H1 (cell line): ENCODE measurements at regions not wholly inside any gene's neighbourhood (a gene's known extent, or its start where the extent isn't known, plus 50 kb on each side); places are given as distances from the start of the nearest gene placed in this dataset.

Source experiments
- CTCF ChIA-PET: fragments of 300-600 bp; sonication (Branson Sonifier 250); formaldehyde crosslinking; loops from one replicate; lab custom pipeline; 2021; ENCODE audit not compliant: partially characterized antibody; lab: Charles Lee
- POLR2A ChIA-PET: fragments of 300-600 bp; sonication (Branson Sonifier 250); formaldehyde crosslinking; loops from one replicate; lab custom pipeline; 2021; ENCODE audit warnings: inconsistent platforms; ENCODE audit not compliant: partially characterized antibody; lab: Charles Lee
- DNase-seq, 2 experiments: peaks; one replicate each; pipeline versions ENCODE4 v3.0.0 to v3.0.0-alpha.2; 2010 to 2022; ENCODE audit warnings: low spot score in 2 of 2, low read depth in 1 of 2, mixed read lengths in 1 of 2
- FAIRE-seq: peaks from 2 replicates; lab custom pipeline; 2011; peaks lifted over from hg19 to GRCh38; lab: Jason Lieb, UNC
- H2AFZ ChIP-seq: 2 replicates; pipeline ENCODE4 v1.8.1; 2012; ENCODE audit warnings: low read length, inconsistent platforms
- H2AK5ac ChIP-seq: 2 replicates; pipeline ENCODE4 v1.6.1; 2013; ENCODE audit warnings: low read depth, low read length
- H2BK120ac ChIP-seq: replicated peaks from 2 replicates; pipeline ENCODE3; 2013; ENCODE audit warnings: low read depth, low read length, inconsistent platforms
- H2BK12ac ChIP-seq: 2 replicates; pipeline ENCODE4 v1.6.1; 2013; ENCODE audit warnings: low read depth, low read length
- H2BK15ac ChIP-seq: 2 replicates; pipeline ENCODE4 v1.6.1; 2013; ENCODE audit warnings: low read length
- H2BK20ac ChIP-seq: 2 replicates; pipeline ENCODE4 v1.6.1; 2013; ENCODE audit warnings: low read length
- H2BK5ac ChIP-seq: 2 replicates; pipeline ENCODE4 v1.6.1; 2013; ENCODE audit warnings: low read depth, low read length
- H3K14ac ChIP-seq: 2 replicates; pipeline ENCODE4 v1.6.1; 2013; ENCODE audit warnings: inconsistent platforms; ENCODE audit not compliant: insufficient read length
- H3K18ac ChIP-seq: 2 replicates; pipeline ENCODE4 v1.6.1; 2013; ENCODE audit warnings: low read length; ENCODE audit errors: extremely low read depth
- H3K23ac ChIP-seq: 2 replicates; pipeline ENCODE4 v1.6.1; 2013; ENCODE audit warnings: inconsistent platforms; ENCODE audit not compliant: insufficient read length
- H3K23me2 ChIP-seq: 2 replicates; pipeline ENCODE4 v1.6.1; 2013; ENCODE audit warnings: low read depth, low read length
- H3K27ac ChIP-seq: 2 replicates; pipeline ENCODE4 v1.6.1; 2011; ENCODE audit warnings: low read depth, low read length, inconsistent platforms
- H3K27me3 ChIP-seq, 4 experiments: replicated peaks in 1 of 4; 1 replicate in 1 of 4; 2 replicates in 3 of 4; pipeline versions ENCODE4 v1.6.1 to v1.8.1; 2011 to 2013; ENCODE audit warnings: low read length in 3 of 4, mild to moderate bottlenecking in 3 of 4, inconsistent platforms in 2 of 4, mixed read lengths in 2 of 4, moderate library complexity in 1 of 4; ENCODE audit not compliant: control insufficient read depth in 3 of 4, insufficient read depth in 3 of 4; ENCODE audit errors: extremely low read depth in 1 of 4
- H3K36me3 ChIP-seq, 4 experiments: 2 replicates each; pipeline versions ENCODE4 v1.6.1 to v1.8.1; 2011 to 2013; ENCODE audit warnings: mild to moderate bottlenecking in 4 of 4, low read length in 3 of 4, moderate library complexity in 2 of 4, control low read depth in 1 of 4, inconsistent platforms in 1 of 4; ENCODE audit not compliant: insufficient read depth in 4 of 4, control insufficient read depth in 2 of 4
- H3K4ac ChIP-seq: replicated peaks from 2 replicates; pipeline ENCODE3; 2013; ENCODE audit warnings: low read length, low read depth, mixed read lengths, inconsistent platforms; ENCODE audit not compliant: insufficient read length
- H3K4me1 ChIP-seq, 4 experiments: replicated peaks in 1 of 4; 1 replicate in 1 of 4; 2 replicates in 3 of 4; pipeline versions ENCODE4 v1.6.1 to v1.8.1; 2011 to 2013; ENCODE audit warnings: low read length in 3 of 4, inconsistent platforms in 2 of 4, mixed read lengths in 1 of 4; ENCODE audit not compliant: insufficient read depth in 4 of 4, control insufficient read depth in 3 of 4
- H3K4me2 ChIP-seq, 2 experiments: 2 replicates each; pipeline versions ENCODE4 v1.6.1 to v1.8.1; 2011 to 2013; ENCODE audit warnings: low read depth in 2 of 2, low read length in 2 of 2, control low read depth in 1 of 2, inconsistent platforms in 1 of 2, mild to moderate bottlenecking in 1 of 2; ENCODE audit not compliant: insufficient read depth in 1 of 2
- H3K4me3 ChIP-seq, 4 experiments: fragments of 200-600, 300-600 bp in 1 of 4; sonication (generic), shearing (Covaris generic), sonication (Bioruptor Twin) in 1 of 4; 2 replicates each; pipeline versions ENCODE4 v1.5.1 to v1.8.1; 2011 to 2016; ENCODE audit warnings: low read length in 4 of 4, low read depth in 3 of 4, control low read depth in 2 of 4, inconsistent platforms in 2 of 4, mild to moderate bottlenecking in 2 of 4, mixed read lengths in 1 of 4, moderate library complexity in 1 of 4; ENCODE audit not compliant: insufficient read depth in 2 of 4; ENCODE audit errors: extremely low read depth in 1 of 4
- H3K56ac ChIP-seq: replicated peaks from 2 replicates; pipeline ENCODE3; 2013; ENCODE audit warnings: low read depth, mild to moderate bottlenecking, mixed read lengths, low read length, inconsistent platforms; ENCODE audit not compliant: insufficient read length
- H3K79me1 ChIP-seq: 2 replicates; pipeline ENCODE4 v1.6.1; 2013; ENCODE audit warnings: low read depth, low read length, control low read depth
- H3K79me2 ChIP-seq, 2 experiments: 2 replicates each; pipeline versions ENCODE4 v1.6.1 to v1.8.1; 2012 to 2013; ENCODE audit warnings: low read length in 2 of 2, mild to moderate bottlenecking in 2 of 2, inconsistent platforms in 1 of 2; ENCODE audit not compliant: insufficient read depth in 2 of 2, control insufficient read depth in 1 of 2
- H3K9ac ChIP-seq, 4 experiments: replicated peaks in 1 of 4; 1 replicate in 1 of 4; 2 replicates in 3 of 4; pipeline versions ENCODE4 v1.6.1 to v1.8.1; 2011 to 2013; ENCODE audit warnings: low read depth in 3 of 4, low read length in 3 of 4, control low read depth in 2 of 4, mild to moderate bottlenecking in 2 of 4, moderate library complexity in 2 of 4, inconsistent platforms in 1 of 4; ENCODE audit errors: extremely low read depth in 1 of 4
- H3K9me3 ChIP-seq, 2 experiments: 2 replicates each; pipeline versions ENCODE4 v1.6.1 to v1.8.1; 2012 to 2013; ENCODE audit warnings: mild to moderate bottlenecking in 2 of 2, moderate library complexity in 2 of 2, control low read depth in 1 of 2, inconsistent platforms in 1 of 2, low read depth in 1 of 2, low read length in 1 of 2, mixed read lengths in 1 of 2; ENCODE audit not compliant: insufficient read depth in 2 of 2
- H4K20me1 ChIP-seq, 2 experiments: replicated peaks in 1 of 2; 2 replicates each; pipeline versions ENCODE3 to v1.8.1; 2011 to 2013; ENCODE audit warnings: inconsistent platforms in 2 of 2, low read length in 2 of 2, mild to moderate bottlenecking in 1 of 2; ENCODE audit not compliant: insufficient read depth in 2 of 2, control insufficient read depth in 1 of 2
- H4K5ac ChIP-seq: 2 replicates; pipeline ENCODE4 v1.6.1; 2013; ENCODE audit warnings: low read length, low read depth, mixed read lengths, inconsistent platforms; ENCODE audit not compliant: insufficient read length
- H4K8ac ChIP-seq: 2 replicates; pipeline ENCODE4 v1.8.0; 2013; ENCODE audit warnings: mild to moderate bottlenecking, moderate library complexity, low read length, inconsistent platforms; ENCODE audit not compliant: insufficient read depth; ENCODE audit errors: extremely low read depth
- H4K91ac ChIP-seq: replicated peaks from 2 replicates; pipeline ENCODE3; 2013; ENCODE audit warnings: low read length, mixed read lengths, inconsistent platforms; ENCODE audit not compliant: insufficient read length
- CTBP2 ChIP-seq: IDR thresholded peaks from 2 replicates; pipeline ENCODE4 v1.7.0; 2011; ENCODE audit warnings: borderline replicate concordance, mild to moderate bottlenecking, moderate library complexity, mixed read lengths, low read length; ENCODE audit not compliant: insufficient read depth, insufficient read length
- NRF1 ChIP-seq: IDR thresholded peaks from 2 replicates; pipeline ENCODE4 v1.6.1; 2011; ENCODE audit warnings: mild to moderate bottlenecking, low read depth, low read length, improper control_type of control experiment
- PHF8 ChIP-seq: fragments of 200-600 bp; sonication (generic); conservative IDR thresholded peaks from 2 replicates; pipeline ENCODE4 v1.7.1; 2012; ENCODE audit warnings: low read depth, mild to moderate bottlenecking, inconsistent platforms, low read length, moderate library complexity
- TCF12 ChIP-seq: IDR thresholded peaks from 2 replicates; pipeline ENCODE4 v1.6.1; 2011; ENCODE audit warnings: low read depth, mild to moderate bottlenecking, low read length
- ZNF274 ChIP-seq: IDR thresholded peaks from 2 replicates; pipeline ENCODE4 v1.7.0; 2012; ENCODE audit warnings: low read length, borderline replicate concordance; ENCODE audit errors: extremely low read depth
- WGBS, 2 experiments: shearing (Covaris generic) in 1 of 2; methylation state at CpG; one replicate each; pipeline versions ENCODE4 v1.1.6 to v1.1.7; 2013 to 2015; ENCODE audit warnings: low lambda C conversion rate in 2 of 2, mixed read lengths in 2 of 2, inconsistent platforms in 1 of 2, low coverage in 1 of 2, missing lambda C conversion rate in 1 of 2; ENCODE audit not compliant: insufficient replicate concordance in 2 of 2, insufficient coverage in 1 of 2, insufficient read length in 1 of 2; ENCODE audit errors: extremely low coverage in 1 of 2, missing lambda C conversion rate in 1 of 2; 5-methylcytosine and 5-hydroxymethylcytosine counted together

GRCh38 chr17:6019959-6020358 is 50.2 kb upstream of the WSCD1 start:
- H2BK12ac ChIP-seq: no peak overlapping the region
- no peak overlapping the region for H2BK5ac ChIP-seq
- no peak overlapping the region for H3K4me2 ChIP-seq
- POLR2A ChIA-PET: no interaction called here
- no peak overlapping the region for H4K8ac ChIP-seq
- H3K4ac ChIP-seq: no peak overlapping the region
- no peak overlapping the region for H2BK120ac ChIP-seq
- no peaks in the 10 kb centered on the region for H3K79me2 ChIP-seq
- H3K23me2 ChIP-seq: no peaks in the 10 kb centered on the region
- no peak overlapping the region for H2BK15ac ChIP-seq
- H3K56ac ChIP-seq: no peak overlapping the region
- WGBS, 2 experiments: 92% methylated on average over 6 of the region's 6 CpGs; no CpG with 5 or more reads in 1 of the 2 experiments
- no peaks in the 10 kb centered on the region for H3K9me3 ChIP-seq
- H2BK20ac ChIP-seq: no peak overlapping the region
- H3K23ac ChIP-seq: no peak overlapping the region
- H4K20me1 ChIP-seq: no peaks in the 10 kb centered on the region
- no peak overlapping the region for H2AK5ac ChIP-seq
- H3K79me1 ChIP-seq: no peaks in the 10 kb centered on the region
- H4K91ac ChIP-seq: no peak overlapping the region
- H3K4me1 ChIP-seq: peaks cover 0 to 4% (median 1%) of the 10 kb centered on the region in 4 experiments; a peak in 2 of 7 replicates
- no peak overlapping the region for H3K4me3 ChIP-seq
- no peak for TF ChIP-seq NRF1
- TF ChIP-seq CTBP2: no peak
- TF ChIP-seq ZNF274: no peak
- no peak for TF ChIP-seq TCF12
- TF ChIP-seq PHF8: no peak
- no peak overlapping the region for H4K5ac ChIP-seq
- FAIRE-seq (no peak), DNase-seq (no peak)
- H3K18ac ChIP-seq: no peak overlapping the region
- no peaks in the 10 kb centered on the region for H3K36me3 ChIP-seq
- no peak overlapping the region for H3K14ac ChIP-seq
- peaks cover 0 to 2% (median 0%) of the 10 kb centered on the region in 4 experiments; a peak in 2 of 7 replicates for H3K27me3 ChIP-seq
- CTCF ChIA-PET: no interaction called here
- H2AFZ ChIP-seq: no peak overlapping the region
- H3K27ac ChIP-seq: no peak overlapping the region
- no peak overlapping the region for H3K9ac ChIP-seq
